ENCODE measurements at regions not wholly inside any gene's neighbourhood (a gene's known extent, or its start where the extent isn't known, plus 50 kb on each side); places are given as distances from the start of the nearest gene placed in this dataset.

DNA sequence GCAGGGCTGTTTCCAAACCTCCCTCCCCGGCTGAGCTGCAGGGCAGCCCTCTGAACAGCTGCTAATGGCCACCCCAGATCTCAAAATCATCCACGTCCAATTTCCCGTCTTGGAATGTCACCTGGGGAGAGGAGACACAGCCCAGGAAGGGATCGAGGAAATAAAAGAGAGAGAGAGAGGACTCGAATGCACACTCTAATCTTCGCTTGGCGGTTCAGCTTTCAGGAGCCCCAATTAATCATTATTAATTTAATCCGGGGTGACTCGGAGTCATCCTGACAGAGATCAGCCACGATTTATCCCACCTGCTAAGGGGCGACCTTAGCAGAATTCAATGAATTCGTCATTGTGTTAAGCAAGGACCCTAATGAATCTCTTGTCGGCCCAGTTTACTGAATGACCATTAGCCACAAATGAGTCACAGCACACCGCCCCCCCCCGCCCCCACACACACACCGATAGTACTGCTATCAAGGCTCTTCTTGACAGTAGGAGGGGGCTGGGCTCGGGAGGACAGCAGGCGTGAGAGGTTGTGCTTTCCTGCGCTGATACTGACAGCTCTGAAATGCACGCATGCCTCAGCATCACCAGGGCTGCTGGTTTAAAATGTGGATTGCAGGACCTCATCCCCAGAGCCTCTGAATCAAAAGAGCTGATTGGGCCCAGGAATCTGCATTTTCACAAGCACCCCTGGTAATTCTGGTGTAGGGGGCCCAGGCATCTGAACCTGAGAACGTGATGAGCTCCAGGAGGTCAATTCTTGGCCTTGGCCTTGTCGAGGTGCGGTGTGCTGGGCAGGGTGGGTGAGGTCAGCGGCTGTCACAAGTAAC lies 190.0 kb upstream of the CIBAR2 start:
- no peak overlapping the region for H3K27ac ChIP-seq (ENCODE audit: low read depth, low read length)
- no peaks in the 10 kb centered on the region for H3K27me3 ChIP-seq (ENCODE audit: control insufficient read depth in 1 of 2, insufficient read depth in 2 of 2, low read length in 2 of 2)
- H3K4me1 ChIP-seq (ENCODE audit: insufficient read depth, low read length) = peaks cover 12% of the 10 kb centered on the region
- no peak overlapping the region for H3K9ac ChIP-seq (ENCODE audit: low read length)
- H3K4me3 ChIP-seq (ENCODE audit: low read depth in 1 of 2, low read length in 2 of 2) = no peak overlapping the region
- H3K36me3 ChIP-seq (ENCODE audit: insufficient read depth, low read length) = no peaks in the 10 kb centered on the region
- no peaks in the 10 kb centered on the region for H3K9me3 ChIP-seq (ENCODE audit: low read length)

DNA sequence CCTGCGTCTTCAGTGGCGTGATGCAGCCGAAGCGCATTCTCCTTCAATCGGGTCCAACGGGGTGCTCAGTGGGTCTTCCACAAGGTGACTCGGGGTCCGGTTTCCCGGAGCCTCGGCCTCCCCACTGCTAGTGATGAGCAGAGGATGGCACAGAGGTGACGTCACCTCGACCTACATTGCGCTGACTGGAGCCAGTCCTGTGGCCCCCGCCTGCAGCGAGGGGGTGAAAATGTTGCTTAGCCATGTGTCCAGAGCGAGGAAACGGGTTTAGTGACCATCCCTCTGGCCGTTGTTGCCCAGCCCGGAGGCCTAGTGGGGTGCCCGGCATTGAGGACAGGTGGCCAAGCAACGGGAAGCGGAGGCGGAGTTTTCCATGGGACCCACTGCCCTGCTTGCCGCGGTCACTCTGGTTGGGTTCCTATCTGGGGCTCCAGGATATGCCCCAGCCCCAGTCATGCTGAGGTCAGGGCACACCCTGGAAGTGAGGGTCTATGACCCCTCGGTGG lies 190.6 kb upstream of the CIBAR2 start:
- no peak overlapping the region for H3K27ac ChIP-seq (ENCODE audit: low read depth, low read length)
- H3K4me3 ChIP-seq (ENCODE audit: low read depth in 1 of 2, low read length in 2 of 2) = no peak overlapping the region
- no peaks in the 10 kb centered on the region for H3K9me3 ChIP-seq (ENCODE audit: low read length)
- H3K27me3 ChIP-seq (ENCODE audit: control insufficient read depth in 1 of 2, insufficient read depth in 2 of 2, low read length in 2 of 2) = no peaks in the 10 kb centered on the region
- H3K9ac ChIP-seq (ENCODE audit: low read length) = no peak overlapping the region
- H3K4me1 ChIP-seq (ENCODE audit: insufficient read depth, low read length) = peaks cover 18% of the 10 kb centered on the region
- no peaks in the 10 kb centered on the region for H3K36me3 ChIP-seq (ENCODE audit: insufficient read depth, low read length)

DNA sequence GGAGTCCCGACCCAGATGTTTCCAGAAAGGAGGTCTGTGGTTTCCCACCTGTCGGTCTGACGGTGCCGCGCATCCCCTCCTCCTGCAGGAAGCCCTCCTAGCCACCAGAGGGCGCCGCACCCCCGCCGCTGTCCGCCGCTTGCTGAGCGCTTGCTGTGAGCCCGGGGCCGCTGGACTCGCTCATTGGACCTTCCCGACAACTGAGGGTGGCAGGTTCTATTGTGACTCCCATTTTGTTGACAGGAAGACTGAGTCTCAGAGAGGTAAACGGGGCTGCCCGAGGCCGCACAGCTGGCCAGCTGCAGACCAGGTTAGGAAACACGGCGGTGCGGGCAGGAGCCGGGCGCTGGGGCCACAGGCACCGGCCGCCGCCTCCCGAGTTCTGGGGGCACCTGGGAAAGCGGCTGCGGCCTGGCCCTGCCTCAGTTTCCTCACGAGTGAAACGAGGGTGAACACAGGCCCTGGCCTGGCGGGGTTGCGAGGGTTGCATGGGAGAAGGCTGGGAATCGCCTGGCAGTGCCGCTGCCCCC lies 191.1 kb upstream of the CIBAR2 start:
- Histone ChIP-seq H3K36me3 (ENCODE audit: insufficient read depth, low read length) (no peaks in the 10 kb centered on the region), H3K4me1 (ENCODE audit: insufficient read depth, low read length) (peaks cover 22% of the 10 kb centered on the region), H3K27me3 (ENCODE audit: control insufficient read depth in 1 of 2, insufficient read depth in 2 of 2, low read length in 2 of 2) (no peaks in the 10 kb centered on the region), H3K9me3 (ENCODE audit: low read length) (no peaks in the 10 kb centered on the region), H3K9ac (ENCODE audit: low read length) (no peak overlapping the region), H3K4me3 (ENCODE audit: low read depth in 1 of 2, low read length in 2 of 2) (no peak overlapping the region), H3K27ac (ENCODE audit: low read depth, low read length) (no peak overlapping the region)

- no peak overlapping the region for H3K27ac ChIP-seq (ENCODE audit: low read depth, low read length)
- no peaks in the 10 kb centered on the region for H3K36me3 ChIP-seq (ENCODE audit: insufficient read depth, low read length)
- H3K27me3 ChIP-seq (ENCODE audit: control insufficient read depth in 1 of 2, insufficient read depth in 2 of 2, low read length in 2 of 2) = no peaks in the 10 kb centered on the region
- H3K4me1 ChIP-seq (ENCODE audit: insufficient read depth, low read length) = peaks cover 22% of the 10 kb centered on the region
- H3K4me3 ChIP-seq (ENCODE audit: low read depth in 1 of 2, low read length in 2 of 2) = no peak overlapping the region
- no peak overlapping the region for H3K9ac ChIP-seq (ENCODE audit: low read length)
- no peaks in the 10 kb centered on the region for H3K9me3 ChIP-seq (ENCODE audit: low read length)
These were observed 192.1 kb upstream of the CIBAR2 start for GRCh38 chr16:85304337-85304736.

DNA sequence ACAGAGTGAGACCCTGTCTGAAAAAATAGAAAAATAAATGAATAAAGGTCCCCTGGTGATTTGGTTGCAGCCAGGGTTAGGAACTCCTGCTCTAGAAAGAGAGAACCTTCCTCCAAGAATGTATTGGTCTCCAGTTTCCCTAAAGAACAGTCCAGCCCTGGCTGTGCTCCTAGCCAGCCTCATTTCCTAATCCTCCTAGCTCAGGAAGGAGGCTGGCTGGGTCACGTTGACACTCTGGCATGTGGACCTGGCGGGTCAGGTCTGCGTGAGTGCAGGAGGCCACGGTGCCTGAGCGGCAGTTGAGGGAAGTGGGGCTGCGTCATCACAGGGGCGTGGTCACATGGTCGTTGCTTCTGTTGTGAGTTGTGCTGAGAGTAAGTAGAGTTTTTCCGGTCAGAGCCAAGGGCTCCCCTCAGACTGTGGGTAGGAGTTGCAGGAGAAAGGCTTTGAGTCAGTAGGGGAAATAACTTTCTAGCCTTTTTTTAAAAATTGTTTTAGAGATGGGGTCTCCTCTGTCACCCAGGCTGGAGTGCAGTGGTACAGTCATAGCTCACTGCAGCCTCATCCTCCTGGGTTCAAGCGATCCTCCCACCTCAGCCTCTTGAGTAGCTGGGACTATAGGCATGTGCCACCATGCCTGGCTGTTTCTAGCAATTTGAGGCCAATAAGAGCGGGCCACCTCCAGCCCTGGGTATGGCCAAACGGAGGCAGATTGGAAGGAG lies 194.0 kb upstream of the CIBAR2 start:
- Histone ChIP-seq H3K36me3 (ENCODE audit: insufficient read depth, low read length) (no peaks in the 10 kb centered on the region), H3K27me3 (ENCODE audit: control insufficient read depth in 1 of 2, insufficient read depth in 2 of 2, low read length in 2 of 2) (no peaks in the 10 kb centered on the region), H3K9ac (ENCODE audit: low read length) (no peak overlapping the region), H3K27ac (ENCODE audit: low read depth, low read length) (no peak overlapping the region), H3K4me3 (ENCODE audit: low read depth in 1 of 2, low read length in 2 of 2) (no peak overlapping the region), H3K4me1 (ENCODE audit: insufficient read depth, low read length) (peaks cover 22% of the 10 kb centered on the region), H3K9me3 (ENCODE audit: low read length) (no peaks in the 10 kb centered on the region)

GRCh38 chr16:85306793-85307551 lies 194.7 kb upstream of the CIBAR2 start:
- Histone ChIP-seq H3K9me3 (ENCODE audit: low read length) (no peaks in the 10 kb centered on the region), H3K4me1 (ENCODE audit: insufficient read depth, low read length) (peaks cover 22% of the 10 kb centered on the region), H3K9ac (ENCODE audit: low read length) (no peak overlapping the region), H3K4me3 (ENCODE audit: low read depth in 1 of 2, low read length in 2 of 2) (no peak overlapping the region), H3K36me3 (ENCODE audit: insufficient read depth, low read length) (no peaks in the 10 kb centered on the region), H3K27me3 (ENCODE audit: control insufficient read depth in 1 of 2, insufficient read depth in 2 of 2, low read length in 2 of 2) (no peaks in the 10 kb centered on the region), H3K27ac (ENCODE audit: low read depth, low read length) (no peak overlapping the region)

DNA sequence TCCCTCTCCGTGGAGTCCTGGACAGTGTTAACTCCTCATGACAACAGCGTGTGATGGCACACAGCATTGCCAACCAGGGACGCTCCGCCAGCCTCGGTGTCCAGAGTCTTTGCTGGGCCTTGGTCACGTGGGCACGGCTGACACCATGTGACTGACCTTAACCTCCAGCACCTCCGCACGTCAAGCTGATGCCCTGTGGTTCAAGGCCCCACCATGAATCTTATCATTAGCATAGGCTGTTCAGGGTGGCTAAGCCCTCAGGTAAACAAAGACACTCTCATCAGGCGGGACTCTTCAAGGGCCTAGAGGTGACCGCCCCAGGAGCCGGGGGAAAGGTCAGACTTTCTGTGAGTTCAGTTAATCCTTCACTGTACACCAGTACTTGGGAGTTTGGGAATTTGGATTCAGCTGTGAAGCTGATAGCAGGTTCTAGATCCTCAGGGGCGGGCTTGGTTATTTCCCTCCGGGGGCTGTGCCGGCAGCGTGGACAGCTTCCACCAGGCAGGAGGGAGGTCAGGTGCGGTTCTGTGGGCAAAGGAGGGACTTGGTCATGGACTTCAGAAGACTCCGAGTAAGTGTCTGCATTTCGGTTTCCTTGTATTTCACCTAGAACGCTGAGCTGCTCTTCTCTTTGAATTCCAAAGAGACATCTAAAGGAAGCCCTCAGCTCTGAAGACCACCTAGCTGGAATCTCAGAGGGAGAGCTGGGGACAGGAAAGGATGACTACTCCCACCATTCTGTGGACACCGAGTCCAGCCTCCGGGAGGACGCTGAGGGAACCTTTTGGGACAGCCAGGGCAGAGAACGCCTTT lies 195.5 kb upstream of the CIBAR2 start:
- no peak overlapping the region for H3K4me3 ChIP-seq (ENCODE audit: low read depth in 1 of 2, low read length in 2 of 2)
- H3K9me3 ChIP-seq (ENCODE audit: low read length) = no peaks in the 10 kb centered on the region
- H3K4me1 ChIP-seq (ENCODE audit: insufficient read depth, low read length) = peaks cover 25% of the 10 kb centered on the region
- H3K9ac ChIP-seq (ENCODE audit: low read length) = no peak overlapping the region
- no peaks in the 10 kb centered on the region for H3K27me3 ChIP-seq (ENCODE audit: control insufficient read depth in 1 of 2, insufficient read depth in 2 of 2, low read length in 2 of 2)
- no peaks in the 10 kb centered on the region for H3K36me3 ChIP-seq (ENCODE audit: insufficient read depth, low read length)
- no peak overlapping the region for H3K27ac ChIP-seq (ENCODE audit: low read depth, low read length)

- no peaks in the 10 kb centered on the region for H3K9me3 ChIP-seq (ENCODE audit: low read length)
- peaks cover 33% of the 10 kb centered on the region for H3K4me1 ChIP-seq (ENCODE audit: insufficient read depth, low read length)
- H3K4me3 ChIP-seq (ENCODE audit: low read depth in 1 of 2, low read length in 2 of 2) = no peak overlapping the region
- H3K27me3 ChIP-seq (ENCODE audit: control insufficient read depth in 1 of 2, insufficient read depth in 2 of 2, low read length in 2 of 2) = no peaks in the 10 kb centered on the region
- H3K36me3 ChIP-seq (ENCODE audit: insufficient read depth, low read length) = no peaks in the 10 kb centered on the region
- no peak overlapping the region for H3K9ac ChIP-seq (ENCODE audit: low read length)
- H3K27ac ChIP-seq (ENCODE audit: low read depth, low read length) = no peak overlapping the region
These were observed 196.6 kb upstream of the CIBAR2 start for GRCh38 chr16:85308611-85309540.

GRCh38 chr16:85309656-85310587 lies 197.7 kb upstream of the CIBAR2 start:
- H3K9me3 ChIP-seq (ENCODE audit: low read length) = no peaks in the 10 kb centered on the region
- H3K9ac ChIP-seq (ENCODE audit: low read length) = no peak overlapping the region
- peaks cover 42% of the 10 kb centered on the region for H3K4me1 ChIP-seq (ENCODE audit: insufficient read depth, low read length)
- H3K27me3 ChIP-seq (ENCODE audit: control insufficient read depth in 1 of 2, insufficient read depth in 2 of 2, low read length in 2 of 2) = no peaks in the 10 kb centered on the region
- H3K27ac ChIP-seq (ENCODE audit: low read depth, low read length) = no peak overlapping the region
- H3K36me3 ChIP-seq (ENCODE audit: insufficient read depth, low read length) = no peaks in the 10 kb centered on the region
- no peak overlapping the region for H3K4me3 ChIP-seq (ENCODE audit: low read depth in 1 of 2, low read length in 2 of 2)
